Peyer's patch (tissue), 4 donors: ENCODE measurements at regions not wholly inside any gene's neighbourhood (a gene's known extent, or its start where the extent isn't known, plus 50 kb on each side); places are given as distances from the start of the nearest gene placed in this dataset.

Source experiments
- POLR2A ChIP-seq, 2 donors: fragments of 450-650 bp; IDR thresholded peaks; one replicate each; pipeline ENCODE4 v1.5.1; 2017; ENCODE audit warnings: antibody characterized with exemption in 2 of 2, mild to moderate bottlenecking in 2 of 2, moderate library complexity in 2 of 2
- TF ChIP-seq, protein P1 (sequence below), 6 experiments: fragments of 450-650 bp in 4 of 6; fragments of 200-600 bp in 2 of 6; sonication (generic) in 1 of 6; IDR thresholded peaks; one replicate each; pipeline ENCODE4 v1.5.1; 2017 to 2019; ENCODE audit warnings: antibody characterized with exemption in 6 of 6, mild to moderate bottlenecking in 3 of 6, moderate library complexity in 1 of 6

GRCh38 chr6:165186041-165186440, 123.4 kb downstream of the C6orf118 start:
- TF ChIP-seq, protein P1, sequence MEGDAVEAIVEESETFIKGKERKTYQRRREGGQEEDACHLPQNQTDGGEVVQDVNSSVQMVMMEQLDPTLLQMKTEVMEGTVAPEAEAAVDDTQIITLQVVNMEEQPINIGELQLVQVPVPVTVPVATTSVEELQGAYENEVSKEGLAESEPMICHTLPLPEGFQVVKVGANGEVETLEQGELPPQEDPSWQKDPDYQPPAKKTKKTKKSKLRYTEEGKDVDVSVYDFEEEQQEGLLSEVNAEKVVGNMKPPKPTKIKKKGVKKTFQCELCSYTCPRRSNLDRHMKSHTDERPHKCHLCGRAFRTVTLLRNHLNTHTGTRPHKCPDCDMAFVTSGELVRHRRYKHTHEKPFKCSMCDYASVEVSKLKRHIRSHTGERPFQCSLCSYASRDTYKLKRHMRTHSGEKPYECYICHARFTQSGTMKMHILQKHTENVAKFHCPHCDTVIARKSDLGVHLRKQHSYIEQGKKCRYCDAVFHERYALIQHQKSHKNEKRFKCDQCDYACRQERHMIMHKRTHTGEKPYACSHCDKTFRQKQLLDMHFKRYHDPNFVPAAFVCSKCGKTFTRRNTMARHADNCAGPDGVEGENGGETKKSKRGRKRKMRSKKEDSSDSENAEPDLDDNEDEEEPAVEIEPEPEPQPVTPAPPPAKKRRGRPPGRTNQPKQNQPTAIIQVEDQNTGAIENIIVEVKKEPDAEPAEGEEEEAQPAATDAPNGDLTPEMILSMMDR (IDR thresholded peaks at IDR 0.05) = no peak
- no peak for TF ChIP-seq POLR2A (IDR thresholded peaks at IDR 0.05)
